Anterior cingulate cortex (tissue), 58 donors: ENCODE measurements at regions not wholly inside any gene's neighbourhood (a gene's known extent, or its start where the extent isn't known, plus 50 kb on each side); places are given as distances from the start of the nearest gene placed in this dataset.

ENCODE experiments used
- DNase-seq, 58 donors: peaks; one replicate each; lab custom pipeline; 2025; lab: John Stamatoyannopoulos, UW

DNA sequence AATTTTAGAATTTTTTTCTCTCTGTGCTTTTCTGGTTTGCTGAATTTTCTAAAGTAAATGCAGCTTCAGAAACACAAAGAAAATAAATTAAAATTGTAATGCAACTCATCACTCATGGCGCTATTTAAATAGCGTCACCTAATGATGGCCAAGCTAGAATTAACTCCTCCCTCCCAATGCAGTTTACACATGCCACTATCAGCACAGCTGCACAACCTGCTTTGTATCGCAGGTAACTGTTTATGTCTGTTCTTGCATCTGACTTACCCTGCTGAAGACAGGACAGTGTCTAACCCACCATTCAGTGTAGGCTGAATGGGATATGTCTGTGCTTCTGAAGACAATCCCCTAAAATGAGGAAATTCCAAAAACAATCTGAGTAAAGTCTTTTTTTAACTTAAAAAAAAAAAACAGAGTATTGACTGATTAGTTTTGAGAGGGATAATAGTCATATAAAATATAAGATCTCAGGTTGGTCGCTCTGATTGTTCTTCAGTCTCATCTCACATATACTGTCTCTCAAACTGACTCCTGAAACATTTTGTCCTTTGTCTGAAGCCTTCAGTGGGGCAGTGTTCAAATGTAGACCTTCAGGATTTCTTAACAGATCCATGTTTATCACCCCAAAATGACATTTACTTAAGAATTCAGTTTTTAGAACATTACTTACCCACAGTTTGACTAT is 271.4 kb downstream of the ZEB2 start:
- no peak for DNase-seq

DNA sequence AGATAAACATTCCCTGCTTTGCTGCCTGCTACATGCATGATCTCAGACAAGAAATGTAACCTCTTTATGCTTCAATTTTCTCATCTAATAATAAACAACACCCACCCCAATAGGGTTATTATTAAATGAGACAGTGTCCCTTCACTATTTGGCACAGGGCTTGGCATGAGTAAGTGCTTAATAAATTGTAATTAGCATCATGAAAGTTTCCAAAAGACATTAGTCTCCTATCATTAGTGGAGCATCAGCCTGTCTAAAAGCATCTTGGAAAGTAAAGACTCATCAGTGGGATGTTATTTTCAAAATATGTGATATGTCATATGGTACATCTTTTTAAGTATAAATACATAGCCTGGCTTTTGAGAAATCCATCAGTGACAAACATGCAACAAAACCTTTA is 275.0 kb downstream of the ZEB2 start:
- DNase-seq = no peak

DNA sequence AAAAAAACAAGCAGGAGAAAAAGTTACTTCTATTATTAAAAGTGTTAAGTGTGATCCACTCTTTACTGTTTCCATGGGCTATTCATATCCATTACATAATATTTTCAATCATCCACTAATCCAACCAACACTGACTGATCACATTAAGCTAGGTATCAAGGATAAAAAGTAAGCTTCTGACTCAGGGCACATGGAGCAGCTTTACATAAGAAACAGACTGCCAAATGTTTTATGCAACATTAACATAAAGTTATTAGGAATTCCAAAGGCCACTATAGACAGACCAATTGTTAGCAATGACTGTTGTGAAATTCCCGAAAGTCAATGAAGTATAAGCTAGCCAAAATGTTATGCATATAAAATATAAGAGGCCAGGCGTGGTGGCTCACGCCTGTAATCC is 277.6 kb downstream of the ZEB2 start:
- DNase-seq = no peak

DNA sequence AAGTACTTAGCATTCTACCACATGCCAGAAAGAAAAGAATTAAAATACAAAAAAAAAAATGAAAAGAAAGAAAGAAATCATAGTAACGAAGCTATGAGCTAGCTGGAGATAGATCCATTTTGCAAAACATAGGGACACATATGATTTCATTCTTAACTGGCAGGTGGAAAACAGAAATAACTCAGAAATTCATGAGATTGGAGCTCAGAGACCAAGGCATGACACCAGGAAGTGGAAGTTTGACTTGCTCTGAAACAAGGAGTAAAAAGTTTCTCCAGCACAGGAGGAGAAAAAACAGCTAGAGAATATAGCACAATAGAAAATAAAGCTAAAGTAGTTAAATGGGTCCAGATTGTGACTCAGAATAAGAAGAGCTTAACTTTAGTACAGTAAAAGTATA is 278.1 kb downstream of the ZEB2 start:
- DNase-seq = no peak

DNA sequence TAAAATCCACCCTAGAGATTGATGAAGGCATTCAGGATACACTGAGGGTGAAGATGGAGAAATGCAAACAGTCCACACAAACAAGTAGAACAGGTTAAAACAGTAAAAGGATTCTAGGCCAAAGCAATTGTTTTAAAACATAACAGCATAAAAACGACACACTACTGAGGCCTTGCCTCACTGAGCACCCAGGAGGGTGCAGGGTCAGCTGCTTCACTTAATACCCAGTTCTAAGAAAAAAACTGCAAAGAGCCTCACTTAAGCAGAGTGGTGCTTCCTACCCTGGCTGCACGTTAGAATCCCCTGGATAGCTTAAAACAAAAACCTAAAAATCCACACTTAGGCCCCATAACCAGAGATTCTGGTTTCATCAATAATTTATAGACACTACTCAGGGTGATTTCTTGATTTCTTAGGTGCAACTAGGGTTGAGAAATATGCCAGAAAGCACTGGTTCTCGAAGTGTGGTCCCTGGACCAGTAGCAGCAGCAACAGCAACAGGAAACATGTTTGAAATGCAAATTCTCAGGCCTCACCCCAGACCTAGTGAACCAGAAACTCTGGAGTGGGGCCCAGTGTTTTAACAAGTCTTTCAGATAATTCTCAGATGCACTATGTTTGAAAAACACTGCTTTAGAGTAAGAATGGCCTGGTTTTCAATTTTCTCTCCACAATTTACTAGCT is 279.1 kb downstream of the ZEB2 start:
- peak in 2 of 58 donors; percentile 3 to 21 for DNase-seq

DNA sequence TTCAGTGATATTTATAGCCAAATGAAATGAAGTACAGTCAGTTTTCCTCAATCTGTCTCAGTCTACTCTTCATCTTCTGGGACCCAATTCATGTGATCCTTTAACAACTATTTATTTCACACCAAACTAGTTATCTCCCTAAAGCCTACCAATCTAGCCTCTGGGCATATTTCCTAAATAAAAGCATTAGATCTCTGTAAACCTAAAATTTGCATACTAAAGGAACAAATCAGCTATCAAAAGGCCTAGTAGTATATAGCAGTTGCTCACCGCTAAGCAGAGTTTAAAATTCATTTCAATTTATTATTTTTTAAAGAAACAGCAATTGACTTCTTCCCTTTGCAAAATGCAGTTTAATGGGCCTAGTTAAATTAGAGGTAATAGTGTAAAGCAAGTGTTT is 280.2 kb downstream of the ZEB2 start:
- no peak for DNase-seq

DNA sequence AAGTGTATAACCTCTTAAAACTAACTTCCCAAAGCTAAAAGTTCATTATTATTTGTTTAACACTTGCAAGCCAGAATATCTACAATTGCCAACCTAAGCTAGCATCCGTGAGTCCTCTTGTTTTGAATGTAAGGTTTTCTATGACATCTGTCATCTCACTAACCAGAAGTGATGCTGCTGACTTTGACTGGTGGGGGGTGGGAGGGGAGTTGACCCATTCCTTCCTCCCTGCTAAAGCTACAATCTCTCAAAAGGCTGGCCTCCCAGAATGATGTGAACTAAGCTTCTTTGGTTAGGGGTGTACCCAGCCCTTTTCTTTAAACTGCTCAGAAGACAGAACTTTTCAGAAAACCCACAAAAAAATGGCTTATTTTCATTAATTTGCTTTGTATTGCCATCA is 280.6 kb downstream of the ZEB2 start:
- DNase-seq = no peak

DNA sequence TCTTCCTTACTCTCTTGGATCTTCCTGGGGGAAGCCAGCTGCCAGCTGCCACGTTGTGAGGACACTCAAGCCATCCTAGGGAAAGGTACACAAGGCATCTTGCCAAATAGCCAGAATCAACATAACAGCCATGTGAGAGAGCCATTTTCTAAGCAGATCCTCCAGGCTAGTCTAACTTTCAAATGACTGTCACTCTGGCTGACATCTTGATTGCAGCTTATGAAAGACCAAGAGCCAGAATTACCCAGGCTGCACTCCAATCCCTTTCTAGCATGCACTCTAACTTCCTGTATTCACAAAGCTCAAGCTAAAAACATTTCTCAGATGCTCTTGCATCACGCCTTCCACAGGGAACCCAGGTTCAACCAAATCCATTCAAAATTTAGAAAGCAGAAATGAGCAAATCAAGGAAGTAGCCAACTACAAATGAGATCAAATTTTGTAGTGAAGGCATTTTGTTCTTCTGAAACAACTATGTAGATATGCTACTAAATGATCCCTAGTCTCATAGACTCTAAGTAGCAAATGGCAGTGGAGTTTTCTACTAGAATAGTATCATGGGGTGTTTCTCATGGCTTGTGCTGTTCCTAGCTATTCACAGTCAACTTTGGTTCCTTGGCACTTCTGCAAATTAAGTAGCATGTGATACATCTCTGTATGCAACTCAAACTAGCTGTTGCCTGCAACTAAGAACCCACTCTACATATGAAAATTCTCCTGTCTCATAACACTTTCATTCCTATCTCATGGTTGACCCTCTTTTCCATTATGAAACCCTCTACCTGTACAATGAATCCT is 281.9 kb downstream of the ZEB2 start:
- no peak for DNase-seq

DNA sequence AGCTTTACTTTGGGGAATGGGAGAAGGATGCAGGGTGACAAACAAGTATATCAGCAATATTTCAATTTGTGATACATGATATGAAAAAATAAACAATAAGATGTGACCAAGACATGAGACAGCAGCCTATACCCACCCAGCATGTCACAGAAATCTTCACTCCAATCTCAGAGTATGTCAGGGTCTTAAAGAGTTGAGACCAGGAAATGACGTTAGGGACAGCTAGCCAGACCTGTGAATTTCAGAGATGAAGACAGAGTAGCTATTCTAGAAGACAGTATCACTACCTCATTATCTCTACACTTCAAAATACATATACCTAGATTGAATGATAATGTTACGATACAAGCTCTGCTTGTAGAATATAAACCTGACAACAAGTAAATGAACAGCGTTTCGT is 282.8 kb downstream of the ZEB2 start:
- DNase-seq = no peak

DNA sequence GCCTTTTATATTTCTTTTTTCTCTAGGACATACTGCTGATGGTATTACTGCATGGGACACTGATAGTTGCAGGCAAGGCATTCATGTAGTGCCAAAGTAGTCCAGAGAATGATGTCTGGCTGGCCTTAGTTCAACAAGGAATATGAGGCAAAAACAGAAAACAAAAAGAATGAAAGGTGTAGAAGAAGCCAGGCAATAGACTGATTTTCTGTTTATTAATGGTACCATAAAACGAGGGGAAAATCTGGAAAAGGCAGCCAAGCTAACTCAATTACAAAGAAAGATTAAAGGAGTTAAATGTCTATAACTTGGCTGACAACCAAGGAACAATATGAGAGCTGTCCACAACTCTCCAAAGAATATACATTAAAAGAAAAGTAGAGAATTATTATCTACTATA is 284.9 kb downstream of the ZEB2 start:
- DNase-seq = no peak

DNA sequence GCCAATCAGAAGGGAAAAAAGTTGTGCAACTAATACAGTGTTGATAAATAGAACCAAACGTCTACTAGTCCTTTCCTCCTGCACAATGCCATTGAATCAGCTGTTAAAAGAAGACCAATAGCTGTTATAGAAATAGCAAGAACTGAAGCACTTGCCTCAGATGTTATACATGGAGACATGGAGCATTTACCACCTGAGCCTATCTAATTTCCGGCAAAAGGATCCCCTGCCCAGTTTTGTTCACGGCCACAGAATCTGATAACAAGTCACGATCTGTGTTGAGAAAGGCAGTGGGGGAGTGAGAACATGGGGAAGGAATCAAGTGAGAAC is 285.4 kb downstream of the ZEB2 start:
- no peak for DNase-seq

DNA sequence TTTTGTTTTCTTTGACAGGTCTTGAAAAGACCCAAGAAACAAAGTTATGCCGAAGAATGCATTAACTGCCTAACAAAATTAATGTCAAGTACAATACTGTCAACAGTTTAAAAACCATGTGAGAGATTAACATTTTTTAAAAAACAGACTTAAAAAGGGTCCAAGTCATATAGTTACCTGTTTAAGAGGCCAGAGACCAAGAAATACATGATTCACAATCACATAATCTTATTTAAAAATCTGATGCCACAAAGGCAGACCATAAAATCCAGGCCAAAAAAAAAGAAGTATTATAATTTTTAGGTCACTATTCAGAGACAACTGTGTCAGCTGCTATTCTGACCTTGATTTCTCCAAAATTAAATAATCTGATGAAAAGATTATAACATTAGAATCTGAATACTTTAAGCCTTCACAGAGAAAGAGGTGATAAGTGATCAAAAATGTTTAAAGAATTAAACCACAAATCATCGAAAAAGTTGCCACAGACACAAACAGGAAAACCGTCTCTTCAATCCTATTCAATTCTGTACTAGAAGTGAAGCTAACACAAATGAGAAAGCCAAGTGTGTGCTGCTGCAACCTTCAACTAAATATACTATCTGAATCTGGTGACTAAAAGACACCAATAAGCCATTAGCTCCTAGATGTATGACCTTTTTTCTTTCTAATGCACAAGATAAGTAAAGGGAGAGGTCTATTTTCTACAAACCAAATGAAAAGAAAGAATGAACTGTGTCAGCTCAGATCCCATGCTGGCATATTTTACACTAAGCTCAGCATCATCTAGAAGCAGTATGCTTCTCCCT is 286.0 kb downstream of the ZEB2 start:
- DNase-seq = no peak

DNA sequence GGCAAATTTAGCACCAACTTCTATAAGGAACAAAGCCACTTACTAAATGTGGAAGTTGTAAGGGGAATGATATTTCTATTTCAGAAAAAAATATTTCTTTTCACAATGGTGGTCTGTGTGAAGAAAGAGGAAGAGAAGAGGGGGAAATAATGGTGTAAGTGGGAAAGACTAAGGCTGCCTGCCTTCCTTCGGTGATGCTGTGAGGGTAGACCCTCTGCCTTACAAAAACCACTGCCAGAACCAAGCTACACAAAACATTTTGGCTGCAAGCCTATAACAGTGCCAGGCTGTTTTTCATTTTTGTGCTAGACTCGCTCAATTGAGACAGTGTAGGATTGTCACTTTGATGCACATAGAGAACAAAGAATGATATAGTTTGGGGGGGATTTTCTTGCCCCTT is 286.6 kb downstream of the ZEB2 start:
- DNase-seq = peak in 14 of 58 donors; percentile 1 to 46 (median 6)

DNA sequence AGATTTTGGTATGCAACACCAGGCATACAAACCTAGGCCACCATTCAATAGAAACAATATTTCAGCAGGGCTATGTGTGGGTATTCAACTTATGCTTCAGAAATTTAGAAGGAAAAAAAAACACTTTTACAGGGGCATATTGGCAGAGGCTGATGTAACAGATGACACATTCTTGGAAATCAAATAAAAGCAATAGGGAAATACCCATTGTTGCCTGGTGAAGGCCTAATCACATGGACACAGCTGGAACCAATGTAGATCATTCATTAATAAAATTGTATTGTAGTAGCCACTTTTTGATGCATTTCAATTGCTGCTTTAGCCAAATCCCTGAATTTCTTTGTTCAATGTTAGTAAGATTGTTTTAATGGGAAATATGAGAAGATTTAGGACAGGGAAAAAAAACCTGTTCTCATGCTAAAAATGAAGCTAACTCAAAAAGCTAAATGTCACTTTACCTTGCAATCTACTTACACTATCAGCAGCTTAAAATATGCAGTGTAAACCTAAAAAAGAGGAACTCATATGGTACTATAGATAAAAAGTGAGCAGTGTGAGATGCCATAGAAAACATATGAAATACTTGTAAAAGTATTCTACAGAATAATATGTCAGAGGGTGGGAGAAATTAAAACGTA is 289.4 kb downstream of the ZEB2 start:
- DNase-seq = no peak

DNA sequence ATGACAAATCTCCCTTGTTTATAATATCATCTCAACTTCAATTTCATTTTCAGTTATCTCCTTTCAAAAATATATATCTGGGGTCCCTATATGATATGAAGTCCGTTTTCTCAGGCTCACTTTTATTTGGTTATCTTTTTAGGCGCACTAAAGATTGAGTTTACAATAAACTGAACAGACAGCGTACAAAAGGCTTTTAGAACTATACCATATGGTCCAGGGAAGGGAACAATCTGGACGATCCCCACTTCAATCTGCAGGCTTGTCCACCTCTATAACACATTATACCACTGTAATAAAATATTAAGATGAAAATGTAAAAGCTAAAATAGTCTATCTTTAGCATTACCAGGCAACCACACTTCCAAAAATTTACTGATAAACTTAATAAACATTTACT is 289.9 kb downstream of the ZEB2 start:
- DNase-seq = no peak

DNA sequence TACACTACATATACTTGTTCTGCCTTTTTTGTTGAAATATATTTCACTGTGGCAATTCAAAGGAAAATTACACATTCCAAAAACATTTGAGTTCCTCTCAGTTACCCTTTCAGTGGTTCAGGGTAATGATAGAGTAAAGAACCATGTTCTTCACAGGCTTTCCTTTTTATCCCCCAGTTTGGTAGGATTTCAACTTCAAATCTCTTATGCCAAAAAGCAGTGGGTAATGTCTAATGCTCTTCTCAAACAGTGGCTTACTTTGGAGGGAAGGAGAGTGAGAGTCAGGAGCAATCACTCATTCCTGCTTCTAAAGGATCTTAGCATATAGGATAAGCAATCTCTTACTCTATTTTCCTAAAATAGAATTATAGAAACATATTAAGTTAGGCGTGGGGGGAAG is 290.6 kb downstream of the ZEB2 start:
- no peak for DNase-seq

DNA sequence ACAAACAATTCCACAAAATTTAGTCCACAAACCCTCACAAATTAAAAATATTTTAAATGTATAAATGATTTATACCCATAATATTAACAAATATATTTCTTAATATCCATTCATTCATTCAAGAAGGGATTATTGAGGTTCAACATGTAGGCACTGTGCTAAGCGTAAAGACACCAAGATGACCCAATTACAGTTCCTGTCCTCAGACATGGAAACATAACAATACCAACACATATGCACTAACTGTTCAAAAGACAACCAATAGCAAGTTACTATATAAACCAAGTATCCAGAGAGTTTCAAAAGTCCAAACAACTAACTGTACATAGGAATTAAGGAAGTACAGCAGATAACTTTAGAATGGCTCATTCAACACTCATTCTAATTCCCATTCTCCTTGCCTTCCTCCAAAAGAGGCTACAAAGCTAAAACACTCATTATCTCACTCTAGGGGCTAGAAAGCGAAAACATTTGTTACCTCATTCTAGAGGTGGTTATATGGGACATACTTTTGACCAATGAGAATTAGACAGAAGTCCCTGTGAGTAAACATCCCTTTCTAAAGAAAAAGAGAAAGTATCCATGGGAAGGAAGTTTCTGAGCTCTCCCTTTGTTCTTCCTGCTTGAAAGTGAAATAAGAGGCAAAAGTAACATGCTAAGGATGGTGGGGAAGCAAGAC is 292.4 kb downstream of the ZEB2 start:
- DNase-seq = no peak

DNA sequence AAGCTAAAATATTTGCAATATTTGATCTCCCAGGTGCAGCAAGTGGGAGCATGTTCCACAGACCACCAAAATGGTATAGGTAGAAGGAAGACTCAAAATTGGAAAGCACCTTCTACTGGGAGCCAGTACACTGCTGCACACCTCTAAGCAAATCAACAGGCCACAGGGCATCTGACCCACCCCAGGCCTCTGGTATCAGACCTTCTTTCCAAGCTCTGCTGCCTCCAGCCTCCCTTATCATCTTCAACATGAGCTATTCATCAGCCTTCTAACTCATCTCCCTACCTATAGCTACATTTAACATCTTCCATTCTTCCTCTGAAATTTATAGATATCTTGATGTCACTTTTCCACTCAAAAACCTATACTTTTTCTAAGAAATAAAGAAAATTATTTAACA is 294.8 kb downstream of the ZEB2 start:
- no peak for DNase-seq

DNA sequence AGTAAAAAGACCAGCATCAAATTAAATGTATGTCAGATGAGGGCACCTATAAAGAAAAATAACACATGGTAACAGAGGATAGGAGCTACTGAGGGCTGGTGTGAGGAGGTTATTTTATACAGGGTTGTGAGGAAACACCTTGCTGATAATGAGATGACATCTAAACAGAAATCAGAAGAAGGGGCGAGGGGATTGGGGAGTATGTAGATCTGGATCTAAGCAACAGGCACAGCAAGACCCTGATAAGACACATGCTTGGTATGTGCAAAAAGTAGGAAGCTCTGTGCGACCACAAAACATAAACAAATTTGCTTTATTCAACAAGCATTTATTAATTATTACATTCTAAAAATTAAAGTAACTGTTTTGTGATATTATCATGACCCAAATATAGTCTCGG is 295.4 kb downstream of the ZEB2 start:
- DNase-seq = no peak

DNA sequence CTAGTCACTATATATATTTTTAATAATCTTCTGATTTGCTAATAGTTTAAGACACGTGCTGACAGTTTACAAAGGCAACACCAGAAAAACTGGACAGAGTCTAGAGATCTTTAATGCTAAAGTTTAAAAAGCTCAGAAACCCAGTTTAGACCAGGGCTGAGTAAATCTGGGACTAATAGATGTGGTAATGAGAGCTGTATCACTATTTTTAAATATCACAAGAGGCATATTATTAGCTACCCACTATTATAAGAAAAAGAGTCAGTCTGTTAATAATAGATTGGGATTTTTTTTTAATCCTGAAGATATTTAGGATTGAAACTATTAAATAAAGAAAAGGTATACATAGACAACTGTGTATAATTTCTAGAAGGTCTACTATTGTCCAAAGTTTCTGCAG is 299.9 kb downstream of the ZEB2 start:
- DNase-seq = no peak
